EL (cell line): ENCODE measurements at regions not wholly inside any gene's neighbourhood (a gene's known extent, or its start where the extent isn't known, plus 50 kb on each side); places are given as distances from the start of the nearest gene placed in this dataset.
"Not testable (repeated sequence)": the region's sequence is repeated elsewhere in the genome, so short reads cannot be mapped to it uniquely, and the experiment has no call there.

Source experiments
- DNase-seq: peaks from one replicate; pipeline ENCODE4 v3.0.0-alpha.2; 2016

DNA sequence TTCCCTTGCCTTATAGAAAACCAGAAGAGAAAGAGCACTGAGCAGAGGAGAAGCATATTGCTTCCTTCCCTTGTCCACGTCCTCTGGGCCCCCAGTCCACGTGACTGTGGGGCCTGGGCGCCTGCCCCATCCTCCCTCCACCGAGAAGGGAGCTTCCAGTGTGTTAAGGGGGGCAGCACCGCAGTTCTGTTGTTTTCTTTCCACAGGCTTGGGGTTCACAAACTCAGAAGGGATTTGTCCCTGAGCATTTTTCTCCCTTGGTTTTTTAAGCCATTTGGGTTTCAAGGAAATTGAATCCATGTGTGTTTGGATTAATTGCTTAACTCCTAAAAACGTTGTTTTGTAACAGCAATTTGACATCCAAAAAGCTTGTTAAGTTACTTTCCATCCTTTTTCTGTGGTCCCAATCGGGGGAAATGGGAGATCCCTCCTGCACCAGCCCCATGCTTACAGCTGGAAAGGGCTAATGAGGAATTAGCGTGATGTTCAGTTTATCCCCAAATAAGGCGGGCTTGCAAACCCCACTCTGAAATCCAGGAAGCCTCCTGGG, 347.5 kb upstream of the TNRC6C start:
- no peak for DNase-seq

DNA sequence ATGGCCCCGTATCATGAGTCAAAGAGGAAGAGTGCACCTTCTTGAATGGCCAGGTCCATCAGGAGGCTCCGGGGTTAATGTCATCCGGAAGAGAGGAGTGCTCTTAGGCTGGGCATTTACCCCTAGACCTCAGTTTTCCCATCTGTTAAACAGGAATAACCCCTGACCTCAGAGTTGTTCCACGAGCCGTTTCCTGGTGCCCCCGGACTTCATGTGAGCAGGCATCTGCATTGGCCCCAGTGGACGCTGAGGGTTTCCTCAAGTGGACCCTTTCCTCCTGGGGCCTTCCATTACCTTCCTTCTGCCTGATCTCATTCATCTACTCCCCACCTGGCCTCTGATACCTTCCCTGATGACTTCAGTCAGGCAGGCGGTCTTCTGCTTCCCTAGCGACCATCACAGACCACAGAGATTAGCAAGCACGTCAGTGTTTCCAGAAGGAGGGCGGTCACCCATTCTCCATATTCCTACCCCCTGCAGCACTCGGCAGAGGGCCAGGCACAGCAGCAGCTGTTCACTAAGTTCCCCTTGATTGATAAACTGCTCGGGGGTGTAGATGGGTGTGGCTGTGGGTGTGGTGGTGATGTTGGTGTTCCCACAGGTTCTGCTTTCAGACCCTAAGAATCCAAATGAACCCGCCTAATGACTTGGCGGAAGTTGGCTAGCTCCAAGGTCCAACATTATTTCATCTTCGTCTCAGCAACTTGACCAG, 346.6 kb upstream of the TNRC6C start:
- DNase-seq: no peak

DNA sequence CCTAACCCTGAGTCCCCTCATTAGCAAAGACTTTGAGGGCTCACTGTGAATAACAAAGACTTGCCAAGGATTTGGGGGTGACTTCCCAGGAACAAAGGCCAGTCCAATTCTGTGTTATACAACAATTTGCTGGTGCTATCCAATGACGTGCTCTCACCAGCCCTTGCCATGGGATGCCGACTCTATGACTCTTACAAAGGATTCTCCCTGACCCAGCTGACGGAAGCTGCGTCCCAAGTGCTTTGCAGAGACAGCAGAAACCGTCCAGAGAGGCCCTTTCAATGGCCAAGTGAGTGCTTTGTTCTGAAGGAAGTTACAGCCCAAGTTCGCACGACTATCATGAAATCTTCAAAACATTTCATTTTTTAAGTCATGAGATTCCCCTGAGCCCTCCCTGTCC, 345.3 kb upstream of the TNRC6C start:
- DNase-seq: peak; percentile 30

DNA sequence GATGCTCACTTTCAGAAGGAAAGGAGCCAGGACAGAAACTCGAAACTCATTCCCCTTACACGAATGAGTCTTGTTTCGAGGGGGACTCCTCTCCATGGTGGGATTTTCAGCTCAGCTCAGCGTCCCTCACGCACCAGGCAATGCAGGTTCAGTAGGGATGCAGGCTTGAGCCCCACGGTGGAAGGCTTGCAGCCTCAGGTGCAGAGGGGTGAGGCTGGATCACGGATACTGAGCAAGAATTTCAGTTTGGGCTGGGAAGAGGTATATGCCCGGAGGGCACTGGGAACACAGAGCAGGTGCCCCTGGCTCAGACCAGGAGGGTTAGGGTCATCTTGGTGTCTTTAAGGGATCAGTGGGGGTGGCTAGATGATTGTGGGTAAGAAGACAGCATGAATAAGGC, 344.9 kb upstream of the TNRC6C start:
- DNase-seq: no peak

DNA sequence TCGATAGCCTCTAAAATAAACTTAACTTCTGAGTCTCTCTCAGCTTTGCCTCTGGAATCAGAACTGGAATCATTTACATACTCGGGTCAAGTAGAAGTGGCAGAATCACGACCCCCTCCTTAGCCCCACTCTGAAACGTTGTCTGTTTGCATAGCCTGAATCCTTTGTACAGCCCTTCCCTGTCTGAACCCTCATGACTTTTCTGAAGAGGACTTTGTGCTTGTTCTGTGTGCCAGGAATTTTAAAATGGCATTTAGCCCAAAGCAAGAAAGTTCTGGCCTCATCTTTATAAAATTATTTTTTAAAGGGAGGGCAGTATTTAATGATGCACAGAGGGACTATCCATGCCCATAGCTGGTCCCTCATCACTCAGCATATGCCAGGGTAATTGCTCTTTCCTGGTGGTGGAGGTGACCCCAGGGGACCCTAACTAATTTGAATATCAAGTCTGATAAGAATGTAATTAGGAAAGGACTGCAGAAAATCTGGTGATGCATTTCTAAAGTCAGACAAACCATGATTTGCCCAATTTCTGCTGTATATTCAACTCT, 342.7 kb upstream of the TNRC6C start:
- DNase-seq: no peak

DNA sequence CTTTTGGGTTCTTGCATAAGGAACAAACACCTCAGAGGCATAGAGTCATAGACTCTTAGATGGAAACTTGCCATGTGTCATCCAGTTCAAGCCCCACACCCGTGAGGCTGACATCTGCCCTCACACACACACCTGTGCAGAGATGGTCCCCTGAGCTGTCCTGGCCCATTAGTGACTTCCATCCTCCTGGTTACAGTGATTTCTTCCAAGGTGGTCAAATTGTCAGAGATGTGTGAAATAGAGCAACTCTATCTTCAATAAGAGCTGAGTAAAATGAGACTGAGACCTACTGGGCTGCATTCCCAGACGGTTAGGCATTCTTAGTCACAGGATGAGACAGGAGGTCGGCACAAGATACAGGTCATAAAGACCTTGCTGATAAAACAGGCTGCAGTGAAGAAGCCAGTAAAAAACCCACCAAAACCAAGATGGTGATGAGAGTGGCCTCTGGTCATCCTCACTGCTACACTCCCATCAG, 342.2 kb upstream of the TNRC6C start:
- DNase-seq: peak; percentile 59

DNA sequence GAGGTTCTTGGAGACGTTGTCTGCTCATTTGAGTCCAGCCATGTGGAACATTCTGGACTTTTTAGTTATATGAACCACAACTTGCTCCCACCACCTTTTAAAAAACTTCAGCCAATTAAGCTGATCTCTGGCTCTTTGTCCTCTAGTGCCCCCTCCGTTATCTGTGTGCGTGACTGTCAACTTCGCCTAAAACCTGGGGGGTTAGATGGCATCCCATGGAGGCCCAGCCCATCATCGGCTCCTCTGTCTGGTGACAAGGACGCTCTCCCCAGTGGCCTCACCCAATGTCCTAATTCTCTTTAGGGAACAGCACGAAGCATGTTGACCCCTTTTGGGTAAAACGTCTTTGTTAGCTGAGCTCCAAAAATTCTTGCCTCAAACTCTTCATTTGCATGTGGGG, 341.0 kb upstream of the TNRC6C start:
- DNase-seq: no peak

DNA sequence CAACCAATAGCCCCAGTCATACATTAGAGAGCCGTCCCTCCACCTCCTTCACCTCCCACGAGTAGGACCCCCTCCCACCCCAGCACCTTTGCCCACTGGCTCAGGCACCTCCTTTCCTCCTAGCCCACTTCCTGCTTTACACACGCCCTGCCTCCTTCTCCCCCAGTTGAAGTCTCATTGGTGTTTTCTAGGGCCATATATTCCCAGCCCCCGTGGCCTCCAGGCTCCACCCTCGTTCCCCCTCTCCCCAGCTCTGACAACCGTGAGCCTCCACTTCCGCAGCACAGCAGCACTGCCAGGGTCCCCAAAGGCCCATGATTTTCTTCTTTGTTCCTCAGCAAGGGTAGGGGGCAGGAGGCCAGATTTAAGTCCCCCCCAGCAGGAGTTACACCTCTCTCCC, 340.3 kb upstream of the TNRC6C start:
- DNase-seq: no peak

DNA sequence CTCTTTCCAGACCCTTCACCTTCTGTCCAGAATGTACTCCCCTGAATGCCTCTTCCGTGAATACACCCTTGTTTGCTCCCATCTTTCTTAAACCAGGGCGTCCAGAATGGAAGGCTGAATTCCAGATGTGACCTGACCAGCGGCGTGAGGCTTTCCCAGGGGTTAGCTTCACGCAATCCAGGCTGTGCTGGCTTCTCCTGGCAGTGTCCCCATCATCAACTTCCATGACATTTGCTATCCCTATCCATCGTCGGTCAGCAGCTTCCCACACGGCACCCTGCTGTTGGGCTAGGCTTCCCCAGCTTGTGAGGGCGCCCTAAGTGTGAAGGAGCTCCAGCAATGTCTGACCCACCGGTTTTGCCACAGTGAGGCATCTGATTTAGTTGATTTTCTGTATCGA, 339.8 kb upstream of the TNRC6C start:
- no peak for DNase-seq

DNA sequence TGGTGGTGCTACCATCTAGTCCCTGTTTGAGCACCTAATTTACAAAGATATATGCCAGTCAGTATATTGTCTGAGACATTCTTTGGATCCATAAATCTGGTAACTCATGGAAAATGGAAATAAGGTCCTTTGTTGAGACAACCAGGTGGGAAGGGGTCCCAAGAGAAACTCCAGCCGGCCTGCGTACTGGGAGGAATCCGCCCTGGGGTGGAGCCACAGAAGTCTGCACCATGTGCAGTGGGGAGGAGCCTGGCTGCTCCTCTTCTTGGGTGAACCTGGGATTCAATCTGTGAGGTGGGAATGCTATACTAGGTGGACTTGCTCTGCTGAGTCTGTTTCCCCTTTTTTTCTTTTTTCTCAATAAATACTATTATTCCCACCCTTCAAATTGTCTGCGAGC, 339.2 kb upstream of the TNRC6C start:
- no peak for DNase-seq

DNA sequence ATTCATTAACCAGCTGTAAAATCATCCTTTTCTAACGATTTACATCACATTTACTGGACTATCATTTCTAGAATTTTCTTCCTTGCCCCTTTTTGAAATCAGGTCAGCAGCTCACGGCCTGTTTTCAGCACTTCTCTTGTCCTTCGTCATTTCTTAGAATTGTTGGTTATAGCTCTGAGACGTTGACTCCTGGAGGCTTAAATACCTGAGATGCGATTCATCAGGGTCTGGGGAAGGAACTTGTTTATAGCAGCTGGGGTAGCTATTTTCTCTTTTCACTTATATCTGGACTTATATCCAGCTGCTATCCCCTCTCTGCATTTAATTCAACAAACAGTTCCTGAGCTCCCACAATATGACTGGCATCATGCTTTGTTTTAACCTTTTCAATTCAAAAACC, 338.7 kb upstream of the TNRC6C start:
- peak; percentile 83 for DNase-seq

DNA sequence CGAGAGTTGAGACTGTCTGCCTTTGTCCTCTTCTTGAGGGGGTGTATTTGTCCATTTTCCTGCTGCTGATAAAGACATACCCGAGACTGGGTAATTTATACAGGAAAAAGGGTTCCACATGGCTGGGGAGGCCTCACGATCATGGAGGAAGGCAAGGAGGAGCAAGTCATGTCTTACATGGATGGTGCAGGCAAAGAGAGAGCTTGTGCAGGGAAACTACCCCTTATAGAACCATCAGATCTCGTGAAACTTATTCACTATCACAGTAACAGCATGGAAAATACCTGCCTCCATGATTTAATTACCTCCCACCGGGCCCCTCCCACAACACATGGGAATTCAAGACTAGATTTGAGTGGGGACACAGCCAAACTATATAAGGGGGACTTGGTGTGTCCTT, 338.2 kb upstream of the TNRC6C start:
- no peak for DNase-seq

DNA sequence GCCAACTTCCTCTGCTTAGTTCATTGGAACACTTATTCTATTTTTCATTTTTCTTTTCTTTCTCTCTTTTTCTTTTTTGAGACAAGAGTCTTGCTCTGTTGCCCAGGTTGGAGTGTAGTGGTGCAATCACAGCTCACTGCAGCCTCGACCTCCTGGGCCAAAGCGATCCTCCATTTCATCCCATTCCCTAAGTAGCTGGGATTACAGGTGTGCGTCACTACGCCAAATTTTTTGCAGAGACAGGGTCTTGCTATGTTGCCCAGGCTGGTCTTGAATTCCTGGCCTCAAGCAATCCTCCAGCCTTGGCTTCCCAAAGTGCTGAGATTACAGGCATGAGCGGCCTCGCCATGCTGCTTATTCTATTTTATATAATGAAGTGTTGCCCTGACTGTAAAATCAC, 336.4 kb upstream of the TNRC6C start:
- not testable (repeated sequence) for DNase-seq

DNA sequence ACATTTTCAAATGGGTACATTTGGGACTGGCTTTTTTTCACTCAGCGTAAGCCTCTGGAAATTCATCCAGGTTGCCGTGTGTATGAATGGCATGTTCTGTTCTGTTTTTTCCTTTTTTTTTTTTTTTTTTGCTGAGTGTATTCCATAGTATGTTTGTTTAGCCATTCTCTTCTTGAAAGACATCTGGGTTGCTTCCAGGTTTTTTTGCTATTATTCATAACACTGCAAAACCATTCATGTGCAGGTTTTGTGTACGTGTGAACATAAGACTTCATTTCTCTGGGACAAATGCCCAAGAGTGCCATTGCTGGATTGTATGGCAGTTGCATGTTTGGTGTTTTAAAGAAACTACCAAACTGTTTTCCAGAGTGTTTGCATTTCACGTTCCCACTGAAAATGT, 335.9 kb upstream of the TNRC6C start:
- DNase-seq: no peak

DNA sequence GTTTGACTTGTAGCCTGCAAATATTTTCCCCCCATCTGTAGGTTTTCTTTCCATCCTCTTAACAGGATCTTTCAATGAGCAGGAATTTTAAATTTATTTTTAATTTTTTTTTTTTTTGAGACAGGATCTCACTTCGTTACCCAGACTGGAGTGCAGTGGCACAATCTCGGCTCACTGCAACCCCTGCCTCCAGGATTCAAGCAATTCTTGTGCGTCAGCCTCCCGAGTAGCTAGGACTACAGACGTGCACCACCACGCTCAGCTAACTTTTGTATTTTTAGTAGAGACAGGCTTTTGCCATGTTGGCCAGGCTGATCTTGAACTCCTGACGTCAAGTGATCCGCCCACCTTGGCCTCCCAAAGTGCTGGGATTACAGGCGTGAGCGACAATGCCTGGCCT, 335.2 kb upstream of the TNRC6C start:
- DNase-seq: not testable (repeated sequence)

DNA sequence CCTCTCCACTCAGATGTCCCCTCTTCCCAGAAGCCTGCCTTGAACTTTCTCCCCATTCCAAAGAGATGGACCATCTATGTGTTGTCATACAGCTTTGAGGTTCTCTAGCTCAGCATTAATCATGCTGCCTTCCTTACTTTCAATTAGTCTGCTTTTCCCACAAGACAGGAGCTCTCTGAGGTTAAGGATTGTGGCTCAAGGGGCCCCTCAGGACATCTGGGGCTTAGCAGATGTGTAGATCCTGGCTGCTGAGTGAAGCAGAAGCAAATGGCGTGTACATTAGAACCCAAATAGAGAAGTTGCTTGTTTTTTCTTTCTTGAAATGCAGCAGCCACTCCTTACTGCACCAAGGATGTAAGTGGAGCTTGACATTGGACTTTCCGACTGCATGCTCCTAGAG, 330.5 kb upstream of the TNRC6C start:
- DNase-seq: no peak

DNA sequence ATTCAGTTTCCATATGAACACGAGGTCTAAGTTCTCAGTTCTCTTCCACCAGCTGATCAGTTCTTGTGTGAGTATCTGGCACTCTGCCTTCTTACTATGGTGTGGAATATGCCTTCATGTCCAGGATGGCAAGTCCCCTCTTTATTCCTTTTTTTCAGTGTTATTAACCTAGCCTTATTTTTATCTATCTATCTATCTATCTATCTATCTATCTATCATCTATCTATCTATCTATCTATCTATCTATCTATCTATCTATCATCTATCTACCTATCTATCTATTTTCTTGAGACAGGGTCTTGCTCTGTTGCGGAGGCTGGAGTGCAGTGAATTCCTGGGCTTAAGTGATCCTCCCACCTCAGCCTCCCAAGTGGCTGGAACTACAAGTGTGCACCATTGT, 329.2 kb upstream of the TNRC6C start:
- not testable (repeated sequence) for DNase-seq

DNA sequence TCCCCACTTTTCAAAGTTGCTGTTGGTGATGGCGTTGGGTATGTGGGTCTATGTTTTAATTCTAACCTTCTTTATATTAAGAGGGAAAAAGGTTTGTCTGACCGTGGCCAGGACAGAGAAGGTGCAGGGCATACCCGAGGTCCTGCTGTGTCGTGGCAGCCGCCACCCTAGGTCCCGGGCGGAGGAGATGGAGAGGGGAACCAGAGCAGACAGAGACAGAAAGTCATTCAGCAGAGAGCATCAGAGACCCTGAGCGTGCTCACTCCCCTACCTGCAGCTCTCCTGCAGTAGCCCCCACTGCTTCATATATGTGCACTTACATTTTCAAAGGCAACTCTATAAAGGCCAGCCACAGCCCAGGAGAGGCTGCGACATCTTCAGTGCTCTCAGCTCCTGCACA, 327.2 kb upstream of the TNRC6C start:
- DNase-seq: no peak

DNA sequence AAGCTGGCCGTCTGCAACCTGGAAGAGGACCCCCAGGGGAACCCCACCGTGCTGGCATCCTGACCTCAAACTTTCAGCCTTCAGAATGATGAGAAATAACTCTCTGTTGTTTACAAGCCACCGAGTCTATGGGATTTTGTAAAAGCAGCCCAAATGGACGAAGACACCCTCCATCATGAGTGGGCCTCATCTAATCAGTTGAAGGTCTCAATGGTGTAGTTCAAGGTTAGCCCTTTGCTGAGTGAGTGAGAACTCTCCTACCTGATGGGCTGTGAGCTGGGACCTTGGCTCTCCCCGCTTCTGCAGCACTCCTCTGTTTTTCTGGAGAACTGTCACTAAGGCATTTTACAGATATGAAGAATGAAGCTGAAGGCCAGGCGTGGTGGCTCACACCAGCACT, 325.9 kb upstream of the TNRC6C start:
- DNase-seq: no peak

DNA sequence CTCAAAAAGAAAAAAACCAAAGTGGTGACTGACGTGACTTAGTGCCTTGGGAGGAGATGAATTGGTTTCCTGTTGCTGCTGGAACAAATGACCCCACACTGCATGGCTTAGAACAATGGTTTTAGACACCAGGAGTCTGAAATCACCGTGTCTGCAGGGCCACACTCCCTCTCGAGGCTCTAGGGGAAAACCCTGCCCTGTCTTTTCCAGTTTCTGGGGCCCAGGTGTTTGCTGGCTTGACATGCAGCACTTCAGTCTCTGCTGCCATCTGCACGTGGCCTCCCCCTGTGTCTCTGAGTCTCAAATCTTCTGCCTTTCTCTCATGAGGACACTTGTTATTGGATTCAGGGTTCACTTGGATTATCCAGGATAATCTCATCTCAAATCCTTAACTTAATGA, 323.8 kb upstream of the TNRC6C start:
- no peak for DNase-seq

DNA sequence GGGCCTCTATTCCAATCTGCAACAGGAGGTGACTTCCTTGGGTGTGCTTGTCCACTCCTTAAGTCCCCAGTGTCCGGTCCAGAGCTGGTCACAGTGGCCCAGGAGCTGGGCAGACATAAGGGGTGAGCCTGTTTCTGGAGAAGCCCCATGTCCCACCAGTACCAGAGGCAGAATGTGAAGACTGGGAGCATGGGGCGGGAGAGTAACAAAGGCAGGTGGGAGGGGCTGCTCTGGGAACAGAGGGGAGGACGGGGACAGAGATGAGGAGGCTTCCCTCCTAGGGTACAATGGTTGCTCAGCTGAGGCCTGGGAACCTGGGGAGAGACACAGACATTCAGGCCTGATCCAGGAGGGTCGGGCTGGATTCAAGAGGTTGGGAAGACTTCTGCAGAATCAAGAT, 323.3 kb upstream of the TNRC6C start:
- no peak for DNase-seq

DNA sequence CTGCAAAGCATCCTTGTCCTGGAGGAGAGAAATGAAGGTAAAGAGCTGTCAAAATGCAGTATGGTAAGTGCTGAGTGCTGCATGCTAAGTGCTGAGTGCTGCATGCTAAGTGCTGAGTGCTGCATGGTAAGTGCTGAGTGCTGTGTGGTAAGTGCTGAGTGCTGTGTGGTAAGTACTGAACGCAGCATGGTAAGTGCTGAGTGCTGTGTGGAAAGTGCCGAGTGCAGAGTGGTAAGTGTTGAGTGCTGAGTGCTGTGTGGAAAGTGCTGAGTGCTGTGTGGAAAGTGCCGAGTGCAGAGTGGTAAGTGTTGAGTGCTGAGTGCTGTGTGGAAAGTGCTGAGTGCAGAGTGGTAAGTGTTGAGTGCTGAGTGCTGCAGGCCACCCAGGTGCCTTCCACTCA, 322.7 kb upstream of the TNRC6C start:
- not testable (repeated sequence) for DNase-seq

DNA sequence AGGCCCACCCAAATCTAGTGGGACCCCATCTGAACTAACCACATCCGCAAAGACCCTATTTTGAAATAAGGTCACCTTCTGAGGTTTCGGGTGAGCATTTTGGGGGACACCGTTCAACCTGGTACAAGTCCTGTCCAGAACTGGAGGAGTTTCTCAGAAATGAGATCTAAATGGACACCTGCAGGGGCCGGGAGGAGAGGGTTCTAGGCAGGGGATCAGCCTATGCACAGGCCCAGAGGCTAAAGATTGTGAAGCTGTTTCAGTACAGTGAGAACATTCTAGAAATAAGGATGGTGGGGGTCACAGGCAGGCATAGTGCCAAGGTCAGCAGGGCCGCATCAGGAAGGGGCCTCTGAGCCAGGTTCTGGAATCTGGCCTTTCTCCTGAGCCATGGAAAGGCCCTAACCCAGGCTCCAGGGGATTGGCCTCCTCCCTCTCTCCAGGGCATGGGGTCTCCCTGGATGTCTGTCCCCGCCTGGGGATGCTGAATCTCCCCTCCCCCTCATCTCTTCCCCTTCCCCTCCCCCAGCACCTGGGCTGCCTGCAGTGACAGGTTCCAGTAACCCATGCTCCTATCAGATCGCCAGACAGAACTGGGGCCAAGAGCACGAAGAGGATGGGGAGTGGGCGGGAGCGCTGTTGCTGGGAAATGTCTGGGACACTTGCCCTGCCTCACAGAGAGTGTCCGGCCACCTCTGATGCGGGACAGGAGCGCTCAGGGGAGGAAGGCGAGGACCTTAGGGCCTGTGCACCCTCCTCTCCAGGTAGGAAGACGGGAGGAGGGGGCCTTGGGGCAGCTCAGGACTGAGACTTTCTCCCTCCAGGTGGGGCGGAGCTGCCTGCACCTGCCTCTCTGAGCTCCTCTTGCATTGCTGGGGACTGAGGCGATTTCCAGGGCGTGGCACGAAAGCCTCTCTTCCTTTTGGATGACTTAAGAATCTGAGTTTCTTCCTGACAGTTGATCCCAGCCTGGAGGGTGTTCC, 321.4 kb upstream of the TNRC6C start:
- no peak for DNase-seq
